Activated CD4-positive, alpha-beta T cell treated with anti-CD3 and anti-CD28 coated beads, Interleukin-2, amount 50 U/mL, for 24 hours (primary cell): ENCODE measurements at regions not wholly inside any gene's neighbourhood (a gene's known extent, or its start where the extent isn't known, plus 50 kb on each side); places are given as distances from the start of the nearest gene placed in this dataset.

Experiments used
- DNase-seq, 2 donors: peaks; one replicate each; pipeline ENCODE4 v3.0.0-alpha.2; 2020; ENCODE audit warnings: low read depth in 1 of 2, low spot score in 1 of 2

DNA sequence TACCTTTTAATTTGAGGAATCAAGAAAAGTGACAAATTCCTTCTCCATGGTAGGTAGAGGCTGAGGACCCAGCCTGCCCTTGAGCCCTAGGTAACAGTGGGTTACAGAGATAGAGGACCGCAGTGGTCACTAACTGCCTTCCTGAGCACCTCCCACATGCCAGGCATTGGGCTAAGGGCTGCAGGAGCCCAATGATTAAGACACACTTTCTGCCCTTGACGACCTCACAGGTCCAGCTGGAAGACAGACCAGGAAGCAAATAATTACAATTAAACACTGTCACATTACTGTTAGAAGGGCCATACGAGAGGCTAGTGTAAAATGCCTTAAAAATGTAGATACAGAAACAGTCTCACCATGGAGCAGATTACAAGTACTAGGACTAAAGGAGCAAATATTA is 156.8 kb upstream of the NFE2L3 start:
- DNase-seq, result no peak

DNA sequence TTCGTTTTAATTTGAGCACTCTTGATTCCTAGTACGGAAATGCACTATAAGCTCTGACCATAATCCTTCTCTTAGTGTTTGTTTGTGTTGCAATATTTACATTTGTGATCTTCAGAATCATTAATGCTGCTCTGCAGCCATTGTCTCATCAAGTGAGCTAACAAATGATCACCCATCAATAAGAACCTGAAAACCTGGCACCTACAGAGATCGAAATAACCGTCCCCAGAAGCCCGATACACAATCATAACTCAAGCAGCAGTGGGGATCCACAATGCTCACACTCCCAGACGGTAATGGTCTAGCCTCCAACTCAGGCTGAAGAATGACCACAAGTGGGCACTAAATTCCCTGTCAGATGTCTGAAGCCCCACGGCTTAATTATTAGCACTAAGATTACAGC is 156.0 kb upstream of the NFE2L3 start:
- no peak for DNase-seq

DNA sequence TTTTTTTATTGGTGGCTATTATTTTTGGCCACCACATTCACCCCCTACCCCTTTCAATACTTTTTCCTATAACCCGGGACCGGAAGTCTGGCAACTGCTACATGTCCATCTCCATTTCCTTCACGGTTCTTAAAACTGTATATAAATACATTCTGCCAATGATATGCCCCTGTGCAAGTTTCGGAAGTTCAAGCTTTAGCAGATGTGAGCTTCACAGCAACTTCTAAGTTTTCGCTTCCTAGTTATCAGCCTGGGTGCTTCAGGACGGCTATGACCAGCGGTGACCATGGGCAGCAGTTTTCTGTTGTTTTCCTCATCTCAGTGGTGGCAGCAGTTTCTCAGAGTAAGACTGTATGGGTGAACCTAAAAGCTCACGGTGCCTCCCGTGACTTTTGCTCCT is 153.5 kb upstream of the NFE2L3 start:
- DNase-seq, result no peak

DNA sequence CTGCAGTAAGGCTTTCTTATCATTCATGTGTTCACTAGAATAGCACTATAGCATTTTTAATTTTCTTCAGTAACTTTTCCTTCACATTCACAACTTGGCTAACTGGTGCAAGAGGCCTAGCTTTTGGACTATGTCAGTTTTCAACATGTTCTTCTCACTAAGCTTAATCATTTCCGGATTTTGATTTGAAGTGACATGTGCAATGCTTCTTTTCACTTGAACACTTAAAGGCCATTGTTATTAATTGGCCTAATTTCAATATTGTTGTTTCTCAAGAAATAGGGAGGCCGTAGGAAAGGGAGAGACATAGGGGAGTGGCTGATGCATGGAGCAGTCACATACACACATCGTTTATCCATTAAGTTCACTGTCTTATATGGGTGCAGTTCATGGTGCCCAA is 151.2 kb upstream of the NFE2L3 start:
- DNase-seq, result no peak

DNA sequence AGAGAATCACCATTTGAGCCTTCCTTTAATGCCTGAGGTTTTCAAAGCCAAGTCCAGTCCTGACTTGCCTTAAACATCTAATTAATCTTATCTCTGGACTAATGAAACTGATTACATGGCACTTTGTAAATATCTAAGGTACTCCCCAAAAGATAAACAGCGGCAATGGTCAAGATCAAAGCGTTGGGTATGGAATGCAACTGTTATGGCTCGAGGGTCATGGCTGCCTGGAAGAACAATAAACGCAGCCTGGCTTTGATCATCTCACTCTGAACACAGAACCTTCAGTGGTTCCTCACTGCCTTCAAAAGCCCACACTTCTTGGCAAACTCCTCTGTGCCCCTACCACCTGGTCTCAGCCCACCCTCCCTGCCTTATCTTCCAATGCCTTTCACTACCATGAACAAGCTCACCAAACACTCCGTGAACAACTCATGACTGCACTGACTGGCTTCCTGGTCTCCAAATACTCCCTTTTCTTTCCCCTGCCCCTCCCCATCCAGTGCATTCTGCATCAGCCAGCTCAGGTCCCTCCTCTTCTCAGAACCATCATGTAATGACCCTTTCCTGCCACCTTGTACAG is 150.2 kb upstream of the NFE2L3 start:
- DNase-seq, result no peak

DNA sequence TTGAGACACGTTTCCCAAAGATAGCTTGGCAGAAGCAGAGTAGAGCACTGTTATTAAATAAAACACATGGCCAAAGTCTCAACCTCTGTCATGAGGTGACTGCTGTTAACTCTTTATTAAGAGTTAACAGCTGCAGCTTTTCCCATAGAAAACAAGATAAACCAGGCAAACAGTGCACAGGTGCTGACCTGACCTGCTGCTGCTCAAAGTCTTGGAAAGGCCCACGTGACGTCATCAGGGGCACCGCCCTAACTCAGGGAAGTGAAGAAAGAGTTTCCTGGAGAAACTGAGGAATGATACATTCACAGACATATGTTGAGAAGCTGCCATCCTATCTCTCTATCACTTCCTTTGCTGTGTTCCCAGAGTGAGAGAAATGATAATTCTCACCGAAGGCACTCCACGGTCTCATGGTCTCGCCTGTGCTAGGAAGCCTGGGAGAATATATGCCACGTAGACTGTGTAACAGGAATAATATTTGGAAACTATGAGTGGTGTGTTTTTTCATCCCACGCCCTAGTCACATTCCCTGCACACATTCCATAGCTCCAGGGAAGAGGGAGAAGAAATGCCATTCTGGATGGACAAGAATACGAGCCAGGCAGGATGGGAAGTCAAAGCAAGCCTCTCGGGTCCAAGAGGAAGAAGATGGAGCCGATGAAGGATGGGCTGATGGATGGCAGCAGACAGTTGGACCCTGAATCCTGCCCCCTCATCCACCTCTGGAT is 146.2 kb upstream of the NFE2L3 start:
- DNase-seq, result no peak

DNA sequence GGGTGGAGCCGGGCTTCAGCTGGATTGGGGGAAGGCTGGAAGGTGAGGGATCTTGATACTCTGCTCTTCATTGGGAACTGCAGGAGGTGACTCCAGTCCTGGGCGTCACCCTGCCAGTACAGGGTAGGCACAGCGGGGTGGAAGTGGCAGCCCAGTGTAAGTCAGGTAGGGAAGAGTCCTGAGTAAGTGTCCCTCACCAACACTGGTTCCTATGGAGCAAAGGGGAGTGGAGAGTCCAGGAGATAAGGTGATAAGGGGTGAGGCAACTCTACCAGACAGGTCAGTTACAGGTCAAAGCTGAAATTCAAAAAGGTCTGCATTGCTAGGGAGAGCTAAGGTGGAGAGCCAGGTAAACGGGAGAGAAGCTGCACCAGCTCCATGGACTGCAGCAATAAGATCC is 145.6 kb upstream of the NFE2L3 start:
- no peak for DNase-seq

DNA sequence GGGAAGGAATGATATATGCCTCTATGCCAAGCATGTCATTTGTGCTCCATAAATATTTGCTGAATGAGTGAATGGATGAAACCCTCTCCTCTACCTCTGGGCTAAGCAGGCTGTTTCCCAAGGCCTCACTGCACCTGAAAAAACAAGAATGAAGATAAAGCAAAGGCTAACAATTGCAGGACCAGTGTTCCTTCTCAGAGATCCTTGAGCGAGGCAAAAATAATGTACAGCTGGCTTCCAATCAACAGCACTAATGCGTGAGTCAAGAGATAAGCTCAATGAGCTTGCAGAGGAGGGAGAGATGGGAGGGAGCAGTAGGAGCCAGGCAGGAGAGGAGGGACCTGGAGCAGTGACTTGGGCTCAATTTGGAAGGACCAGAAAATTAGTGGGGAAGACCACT is 144.5 kb upstream of the NFE2L3 start:
- no peak for DNase-seq

DNA sequence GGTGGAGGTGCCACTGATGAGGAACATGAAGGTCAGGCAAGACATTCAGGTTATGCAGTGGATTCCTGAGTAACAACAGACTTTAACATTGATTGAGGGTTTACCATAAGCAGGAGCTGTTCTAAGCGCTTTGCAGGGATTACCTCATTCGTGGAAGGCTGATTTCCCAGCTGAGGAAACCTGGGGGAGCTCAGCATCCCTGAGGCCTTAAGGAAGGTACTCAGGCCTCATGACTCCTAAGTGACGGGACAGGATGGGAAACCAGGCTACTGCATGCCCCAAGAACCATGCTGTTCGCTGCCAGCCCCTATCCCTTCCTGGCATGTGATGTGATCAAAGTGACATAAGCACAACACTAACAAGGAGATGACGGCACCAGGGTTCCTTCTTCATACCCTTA is 143.6 kb upstream of the NFE2L3 start:
- no peak for DNase-seq

DNA sequence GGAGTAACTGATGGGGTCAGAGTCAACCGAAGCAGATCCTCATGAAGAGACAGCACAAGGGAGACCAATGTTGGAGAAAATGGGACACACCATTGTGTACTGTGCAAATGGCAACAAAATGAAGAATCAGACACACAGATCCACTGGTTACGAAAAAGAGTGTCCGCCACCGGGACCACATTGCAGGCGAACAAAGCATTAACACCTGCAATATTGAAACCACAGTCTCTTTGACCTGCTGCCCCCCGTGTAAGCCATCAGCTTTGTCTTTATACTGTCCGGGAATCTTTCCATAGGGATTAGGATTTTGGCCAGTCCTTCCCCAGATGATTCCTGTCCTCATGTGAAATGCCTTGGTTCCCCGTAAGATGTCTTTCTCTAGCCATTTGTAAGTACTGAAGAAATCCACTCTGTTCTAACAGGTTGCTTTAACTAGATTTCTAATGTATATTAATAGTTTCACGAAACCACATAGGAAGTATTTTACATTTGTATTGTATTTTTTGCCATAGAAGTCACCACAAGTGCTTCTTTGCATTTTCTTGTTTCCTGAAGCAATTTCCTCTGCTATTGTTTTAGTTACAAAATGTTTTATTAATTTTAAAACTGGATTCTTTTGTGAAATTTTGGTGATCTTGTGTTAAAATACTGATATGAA is 140.8 kb upstream of the NFE2L3 start:
- no peak for DNase-seq

DNA sequence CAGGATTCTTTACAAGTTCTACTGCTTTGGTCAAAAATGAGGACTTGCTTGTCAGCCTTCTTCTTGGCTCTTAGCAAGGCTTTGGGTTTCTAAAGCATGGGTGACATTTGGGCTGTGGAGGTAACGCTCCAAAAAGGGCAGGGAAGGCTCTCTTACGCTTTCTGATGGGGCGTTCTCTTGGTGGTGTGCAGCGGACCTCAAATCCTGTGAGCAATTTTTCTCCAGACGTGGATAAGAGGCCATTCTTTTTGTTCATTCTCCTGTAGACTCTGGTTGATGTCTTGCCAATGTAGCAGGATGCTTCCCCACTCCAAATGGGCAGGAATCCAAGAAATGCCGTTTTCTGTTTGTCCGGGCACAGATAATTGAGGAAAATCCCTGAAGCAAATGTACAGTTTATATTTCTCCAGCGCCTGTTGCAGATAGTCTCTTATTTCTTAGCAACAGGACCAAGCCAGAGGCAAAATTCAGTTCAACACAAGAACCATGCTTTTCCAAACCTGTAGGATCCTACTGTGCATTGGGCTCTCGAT is 138.4 kb upstream of the NFE2L3 start:
- no peak for DNase-seq

DNA sequence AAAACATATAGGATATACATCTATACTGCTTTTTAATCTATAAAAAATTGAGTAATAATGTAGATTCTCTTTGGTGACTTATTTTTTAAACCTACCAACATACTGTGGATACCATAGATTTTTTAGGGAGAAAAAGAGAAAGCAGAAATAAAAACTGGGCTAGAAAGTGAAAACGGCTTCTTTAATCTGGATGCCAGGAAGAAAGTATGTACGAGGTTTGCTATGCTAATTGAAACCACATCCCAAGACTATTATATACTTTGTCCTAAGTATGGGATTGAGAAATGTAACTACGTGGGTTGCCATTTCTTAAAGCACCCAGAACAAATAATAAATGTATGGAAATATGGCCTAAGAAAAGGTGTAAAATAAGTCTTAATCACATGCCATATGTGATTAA is 129.0 kb upstream of the NFE2L3 start:
- no peak for DNase-seq

DNA sequence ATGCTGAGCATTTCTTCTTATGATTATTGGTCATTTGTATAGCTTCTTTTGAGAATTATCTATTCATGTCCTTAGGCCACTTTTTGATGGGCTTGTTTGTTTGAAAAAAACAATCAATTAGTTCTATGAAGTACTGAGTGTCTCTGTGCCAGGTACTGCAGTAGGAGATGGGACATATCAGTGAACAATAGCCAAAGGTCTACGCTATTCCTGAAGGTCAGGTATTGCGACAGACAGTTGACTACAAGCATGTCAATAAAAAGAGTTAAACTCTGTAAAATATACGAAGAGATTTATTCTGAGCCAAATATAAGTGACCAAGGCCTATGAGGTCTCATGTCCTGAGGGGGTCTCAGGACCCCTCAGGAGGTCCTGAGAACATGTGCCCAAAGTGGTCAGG is 122.1 kb upstream of the NFE2L3 start:
- DNase-seq, result no peak

DNA sequence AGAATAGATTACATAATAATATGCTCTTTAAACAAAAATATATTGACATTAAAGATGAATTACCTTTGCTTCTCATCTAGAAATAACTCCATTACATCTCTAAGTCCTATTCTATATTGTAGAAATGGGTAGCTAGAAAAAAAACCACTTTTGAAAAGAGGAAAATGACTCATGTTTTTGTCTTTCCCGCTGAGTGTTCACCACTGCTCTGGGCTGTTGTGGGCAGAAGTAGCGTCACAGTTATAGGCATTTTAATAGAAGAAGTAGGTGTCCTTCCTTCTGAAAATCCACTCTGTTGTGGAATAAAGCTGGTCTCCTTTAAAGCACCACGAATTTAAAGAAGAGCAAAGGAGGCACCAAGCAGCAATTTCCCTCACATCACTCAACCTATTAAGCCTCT is 117.6 kb upstream of the NFE2L3 start:
- DNase-seq, result no peak

DNA sequence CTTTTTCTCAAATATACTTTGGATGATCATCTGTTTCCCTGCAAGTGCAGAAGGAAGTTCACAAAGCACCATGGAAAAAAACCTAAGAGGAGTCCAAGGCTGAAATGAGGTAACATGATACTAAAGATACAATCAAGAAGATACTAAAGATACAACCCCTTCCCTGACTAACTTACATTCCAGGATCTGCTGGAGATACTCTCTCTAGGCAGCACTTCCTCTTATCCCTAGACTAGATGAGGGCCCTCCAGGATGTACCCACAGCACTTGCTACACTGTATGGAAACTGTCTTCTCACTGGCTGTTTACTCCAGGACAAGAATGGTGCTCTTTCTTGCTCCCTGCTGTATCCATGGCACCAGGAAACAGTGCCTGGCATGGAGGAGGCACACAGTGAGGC is 116.4 kb upstream of the NFE2L3 start:
- DNase-seq, result no peak

DNA sequence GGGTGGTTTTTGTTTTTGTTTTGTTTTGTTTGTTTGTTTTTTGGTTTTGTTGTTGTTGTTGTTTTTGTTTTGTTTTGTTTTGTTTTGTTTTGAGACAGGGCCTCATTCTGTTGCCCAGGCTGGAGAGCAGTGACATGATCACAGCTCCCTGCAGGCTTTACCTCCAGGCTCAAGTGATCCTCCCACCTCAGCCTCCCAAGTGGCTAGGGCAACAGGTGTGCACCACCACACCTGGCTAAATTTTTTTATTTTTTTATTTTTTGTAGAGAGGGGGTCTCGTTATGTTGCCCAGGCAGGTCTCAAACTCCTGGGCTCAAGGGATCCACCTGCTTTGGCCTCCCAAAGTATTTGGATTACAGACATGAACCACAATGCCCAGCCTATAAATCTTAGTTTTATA is 115.9 kb upstream of the NFE2L3 start:
- DNase-seq, result no peak

DNA sequence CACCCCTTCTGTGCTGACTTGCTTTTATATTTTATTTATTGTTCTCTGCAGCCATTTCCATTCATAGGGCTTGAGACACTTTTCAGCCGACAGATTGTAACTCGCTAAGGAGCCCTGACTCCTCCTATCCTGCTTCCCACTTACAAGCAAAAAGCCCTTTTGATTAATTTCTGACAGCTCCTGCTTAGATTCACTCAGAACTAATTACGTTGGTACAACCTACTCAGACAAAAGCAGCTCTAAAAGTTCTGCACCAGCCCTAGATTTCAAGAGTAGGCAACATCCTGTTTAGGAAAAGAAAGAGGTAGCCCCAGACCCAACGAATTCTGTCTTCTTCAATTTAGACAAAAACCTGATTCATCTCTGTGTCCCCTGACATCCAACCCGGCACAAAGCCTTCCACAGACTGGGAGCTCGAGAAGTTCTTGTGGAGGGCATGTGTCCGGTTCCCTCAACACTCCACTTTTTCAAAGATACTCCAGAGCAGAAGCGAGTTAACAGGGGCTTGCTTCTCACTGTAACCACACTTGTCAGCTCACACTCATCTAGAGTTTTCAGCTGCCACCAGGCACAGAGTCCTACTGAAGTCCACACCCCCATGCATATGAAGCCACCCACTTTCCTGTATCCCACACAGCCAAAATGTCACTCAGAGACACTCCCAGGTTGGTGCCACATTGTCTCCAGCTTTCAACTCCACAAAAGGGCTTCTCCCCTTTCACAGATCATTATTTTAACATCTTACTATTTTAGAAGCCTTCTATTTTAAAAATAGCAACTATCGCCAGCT is 113.6 kb upstream of the NFE2L3 start:
- no peak for DNase-seq

DNA sequence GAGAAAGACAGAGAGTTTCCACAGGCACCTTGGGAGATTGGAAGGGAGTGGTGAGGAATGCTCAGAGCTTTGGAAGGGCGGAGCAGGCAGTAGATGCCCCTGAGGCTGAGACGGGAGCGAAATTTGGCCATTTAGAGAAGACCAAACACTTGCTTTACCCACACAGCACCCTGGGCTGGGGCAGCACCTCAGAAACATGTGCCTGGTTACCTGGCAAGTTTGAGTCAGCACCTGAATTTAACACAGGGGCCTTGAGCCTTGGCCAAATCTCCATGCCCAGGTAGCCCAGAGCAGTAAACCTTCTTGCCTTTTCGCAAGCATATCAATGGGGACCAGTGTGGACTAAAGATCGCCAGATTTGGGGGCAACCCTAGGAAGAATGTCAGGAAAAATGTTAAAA is 111.9 kb upstream of the NFE2L3 start:
- no peak for DNase-seq

DNA sequence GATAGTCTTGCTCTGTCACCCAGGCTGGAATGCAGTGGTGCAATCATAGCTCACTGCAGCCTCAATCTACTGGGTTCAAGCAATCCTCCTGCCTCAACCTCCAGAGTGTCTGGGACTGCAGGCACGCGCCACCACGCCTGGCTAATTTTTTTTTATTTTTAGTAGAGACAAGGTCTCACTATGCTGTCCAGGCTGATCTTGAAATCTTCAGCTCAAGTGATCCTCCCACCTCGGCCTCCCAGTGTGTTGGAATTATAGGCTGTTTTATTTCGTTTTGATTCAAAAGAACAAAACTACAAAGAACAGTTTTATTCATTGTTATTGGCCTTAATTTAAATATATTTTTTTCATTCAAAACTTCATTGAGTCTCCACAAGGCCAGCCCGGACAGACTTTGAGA is 109.8 kb upstream of the NFE2L3 start:
- no peak for DNase-seq

DNA sequence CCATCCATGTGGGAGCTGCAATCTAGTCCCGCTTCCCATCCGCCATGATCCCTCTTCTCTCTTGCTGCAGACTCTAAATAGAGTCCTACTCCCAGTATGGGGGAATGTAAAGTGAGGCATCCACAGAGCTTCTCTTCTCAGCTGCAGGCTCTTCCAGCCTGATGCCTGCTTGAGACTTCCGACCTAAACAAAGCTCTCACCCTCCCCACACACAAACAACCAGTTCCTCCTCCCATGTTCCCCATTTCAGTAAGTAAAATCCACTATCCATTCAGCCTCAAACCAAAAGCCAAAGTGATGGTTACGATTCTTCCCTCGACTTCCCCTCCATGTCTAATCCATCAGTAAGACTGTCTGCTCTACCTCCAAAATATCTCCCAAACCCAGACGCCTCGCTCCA is 108.2 kb upstream of the NFE2L3 start:
- no peak for DNase-seq

DNA sequence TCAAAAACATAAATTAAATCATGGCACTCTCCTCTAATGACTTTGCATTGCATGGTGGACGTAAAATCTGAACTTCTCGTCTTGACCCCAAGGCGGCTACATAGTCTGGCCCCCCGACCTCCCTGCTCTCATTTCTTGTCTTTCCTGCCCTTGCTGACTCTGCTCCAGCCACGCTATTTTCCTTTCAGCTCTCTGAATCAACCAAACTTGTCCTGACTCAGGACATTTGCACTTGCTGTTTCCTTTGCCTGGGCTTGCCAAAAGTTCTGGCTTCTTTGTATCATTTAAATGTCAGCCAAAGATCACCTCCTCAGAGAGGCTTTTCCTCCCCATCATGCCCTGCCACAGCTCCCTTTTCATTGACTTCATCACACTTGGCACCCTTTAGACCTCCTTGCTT is 107.7 kb upstream of the NFE2L3 start:
- DNase-seq, result no peak

DNA sequence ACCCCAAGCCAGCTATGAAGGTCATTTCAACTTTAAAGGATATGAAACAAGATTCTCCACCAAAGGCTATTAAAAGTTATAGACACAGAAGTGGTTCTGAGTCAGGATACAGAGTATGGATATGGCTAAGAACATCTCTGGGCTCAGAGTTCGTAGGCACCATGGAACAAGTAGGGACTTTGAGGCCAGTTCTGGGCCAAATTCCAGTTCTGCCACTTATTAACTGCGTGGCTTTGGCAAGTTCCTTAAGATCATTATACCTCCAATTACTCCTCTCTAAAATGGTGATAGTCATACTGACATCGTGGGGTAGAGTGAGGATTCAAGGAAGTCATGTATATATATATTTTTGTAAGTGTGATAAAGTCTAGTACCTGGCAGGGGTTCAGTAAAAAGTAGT is 105.8 kb upstream of the NFE2L3 start:
- no peak for DNase-seq
